Ishikawa (cell line): ENCODE measurements at regions not wholly inside any gene's neighbourhood (a gene's known extent, or its start where the extent isn't known, plus 50 kb on each side); places are given as distances from the start of the nearest gene placed in this dataset.

Experiments used
- CREB1 ChIP-seq: IDR thresholded peaks from 2 replicates; pipeline ENCODE4 v1.6.1; 2012; ENCODE audit warnings: low read depth
- EGR1 ChIP-seq: IDR thresholded peaks from 2 replicates; pipeline ENCODE4 v1.6.1; 2012
- EP300 ChIP-seq: IDR thresholded peaks from 2 replicates; pipeline ENCODE4 v1.6.1; 2012; ENCODE audit warnings: borderline replicate concordance
- FOXM1 ChIP-seq: IDR thresholded peaks from 2 replicates; pipeline ENCODE4 v1.6.1; 2012; ENCODE audit warnings: low read depth, borderline replicate concordance
- RAD21 ChIP-seq: IDR thresholded peaks from 2 replicates; pipeline ENCODE4 v1.6.1; 2012; ENCODE audit warnings: low read depth
- TCF12 ChIP-seq: IDR thresholded peaks from 2 replicates; pipeline ENCODE4 v1.6.1; 2012; ENCODE audit warnings: low read depth
- YY1 ChIP-seq: IDR thresholded peaks from 2 replicates; pipeline ENCODE4 v1.6.1; 2012; ENCODE audit warnings: low read depth
- TF ChIP-seq, protein P1 (sequence below): IDR thresholded peaks from 2 replicates; pipeline ENCODE4 v1.6.1; 2012
- TF ChIP-seq, protein P2 (sequence below): IDR thresholded peaks from 2 replicates; pipeline ENCODE4 v1.6.1; 2012; ENCODE audit warnings: low read depth, mild to moderate bottlenecking

DNA sequence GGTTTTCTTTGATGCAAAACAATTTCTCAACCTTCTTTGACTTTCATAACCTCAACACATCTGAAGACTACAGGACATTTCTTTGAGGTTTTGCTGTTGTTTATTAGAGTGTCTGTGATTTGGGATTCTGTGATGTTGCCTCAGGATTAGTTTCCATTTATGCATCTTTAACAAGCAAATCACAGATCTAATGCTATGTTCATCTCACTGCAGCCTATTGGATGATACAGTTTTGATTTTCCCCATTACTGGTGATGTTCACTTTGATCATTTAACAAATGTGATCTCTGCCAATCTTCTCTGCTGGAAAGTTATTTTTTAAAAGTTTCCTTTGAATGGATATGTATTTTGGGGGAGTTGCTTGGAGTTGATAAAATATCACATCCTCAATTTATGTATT is 624.9 kb upstream of the HS3ST1 start:
- no peak for TF ChIP-seq EGR1
- TF ChIP-seq EP300, result no peak
- no peak for TF ChIP-seq FOXM1
- TF ChIP-seq, protein P1, sequence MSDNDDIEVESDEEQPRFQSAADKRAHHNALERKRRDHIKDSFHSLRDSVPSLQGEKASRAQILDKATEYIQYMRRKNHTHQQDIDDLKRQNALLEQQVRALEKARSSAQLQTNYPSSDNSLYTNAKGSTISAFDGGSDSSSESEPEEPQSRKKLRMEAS, result no peak
- TF ChIP-seq RAD21, result no peak
- no peak for TF ChIP-seq CREB1
- no peak for TF ChIP-seq TCF12
- TF ChIP-seq, protein P2, sequence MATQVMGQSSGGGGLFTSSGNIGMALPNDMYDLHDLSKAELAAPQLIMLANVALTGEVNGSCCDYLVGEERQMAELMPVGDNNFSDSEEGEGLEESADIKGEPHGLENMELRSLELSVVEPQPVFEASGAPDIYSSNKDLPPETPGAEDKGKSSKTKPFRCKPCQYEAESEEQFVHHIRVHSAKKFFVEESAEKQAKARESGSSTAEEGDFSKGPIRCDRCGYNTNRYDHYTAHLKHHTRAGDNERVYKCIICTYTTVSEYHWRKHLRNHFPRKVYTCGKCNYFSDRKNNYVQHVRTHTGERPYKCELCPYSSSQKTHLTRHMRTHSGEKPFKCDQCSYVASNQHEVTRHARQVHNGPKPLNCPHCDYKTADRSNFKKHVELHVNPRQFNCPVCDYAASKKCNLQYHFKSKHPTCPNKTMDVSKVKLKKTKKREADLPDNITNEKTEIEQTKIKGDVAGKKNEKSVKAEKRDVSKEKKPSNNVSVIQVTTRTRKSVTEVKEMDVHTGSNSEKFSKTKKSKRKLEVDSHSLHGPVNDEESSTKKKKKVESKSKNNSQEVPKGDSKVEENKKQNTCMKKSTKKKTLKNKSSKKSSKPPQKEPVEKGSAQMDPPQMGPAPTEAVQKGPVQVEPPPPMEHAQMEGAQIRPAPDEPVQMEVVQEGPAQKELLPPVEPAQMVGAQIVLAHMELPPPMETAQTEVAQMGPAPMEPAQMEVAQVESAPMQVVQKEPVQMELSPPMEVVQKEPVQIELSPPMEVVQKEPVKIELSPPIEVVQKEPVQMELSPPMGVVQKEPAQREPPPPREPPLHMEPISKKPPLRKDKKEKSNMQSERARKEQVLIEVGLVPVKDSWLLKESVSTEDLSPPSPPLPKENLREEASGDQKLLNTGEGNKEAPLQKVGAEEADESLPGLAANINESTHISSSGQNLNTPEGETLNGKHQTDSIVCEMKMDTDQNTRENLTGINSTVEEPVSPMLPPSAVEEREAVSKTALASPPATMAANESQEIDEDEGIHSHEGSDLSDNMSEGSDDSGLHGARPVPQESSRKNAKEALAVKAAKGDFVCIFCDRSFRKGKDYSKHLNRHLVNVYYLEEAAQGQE, result no peak
- no peak for TF ChIP-seq YY1
